Fibroblast of skin of back (primary cell): ENCODE measurements at regions not wholly inside any gene's neighbourhood (a gene's known extent, or its start where the extent isn't known, plus 50 kb on each side); places are given as distances from the start of the nearest gene placed in this dataset.

Experiments
- DNase-seq: peaks from one replicate; pipeline ENCODE4 v3.0.0-alpha.2; 2013

GRCh38 chr5:61837788-61838187 is 468.2 kb upstream of the KIF2A start:
- DNase-seq, result no peak

- peak; percentile 74 for DNase-seq
These were observed 465.6 kb upstream of the KIF2A start for GRCh38 chr5:61840361-61840760.

GRCh38 chr5:61842840-61843239 is 463.2 kb upstream of the KIF2A start:
- DNase-seq, result no peak

- DNase-seq, result no peak
These were observed 455.3 kb upstream of the KIF2A start for GRCh38 chr5:61850696-61851095.

GRCh38 chr5:61854531-61854930 is 451.5 kb upstream of the KIF2A start:
- DNase-seq, result no peak

GRCh38 chr5:61860978-61861377 is 445.0 kb upstream of the KIF2A start:
- no peak for DNase-seq

GRCh38 chr5:61866930-61867329 is 439.1 kb upstream of the KIF2A start:
- peak; percentile 59 for DNase-seq

GRCh38 chr5:61869333-61869732 is 436.7 kb upstream of the KIF2A start:
- no peak for DNase-seq

- DNase-seq, result no peak
These were observed 427.5 kb upstream of the KIF2A start for GRCh38 chr5:61878471-61878870.

GRCh38 chr5:61881821-61882487 is 424.1 kb upstream of the KIF2A start:
- peak; percentile 85 for DNase-seq

GRCh38 chr5:61882901-61883500 is 423.0 kb upstream of the KIF2A start:
- DNase-seq, result no peak

- DNase-seq, result no peak
These were observed 421.7 kb upstream of the KIF2A start for GRCh38 chr5:61884252-61884855.

- no peak for DNase-seq
These were observed 419.8 kb upstream of the KIF2A start for GRCh38 chr5:61886214-61886613.

GRCh38 chr5:61887271-61887670 is 418.7 kb upstream of the KIF2A start:
- no peak for DNase-seq

- no peak for DNase-seq
These were observed 412.0 kb upstream of the KIF2A start for GRCh38 chr5:61894046-61894445.

GRCh38 chr5:61896811-61897210 is 409.2 kb upstream of the KIF2A start:
- DNase-seq, result no peak

GRCh38 chr5:61897251-61897650 is 408.8 kb upstream of the KIF2A start:
- DNase-seq, result no peak

- no peak for DNase-seq
These were observed 404.0 kb upstream of the KIF2A start for GRCh38 chr5:61901997-61902396.

- no peak for DNase-seq
These were observed 401.3 kb upstream of the KIF2A start for GRCh38 chr5:61904730-61905129.

GRCh38 chr5:61905613-61906012 is 400.4 kb upstream of the KIF2A start:
- no peak for DNase-seq

GRCh38 chr5:61906820-61907219 is 399.2 kb upstream of the KIF2A start:
- no peak for DNase-seq

GRCh38 chr5:61907995-61908394 is 398.0 kb upstream of the KIF2A start:
- no peak for DNase-seq

- DNase-seq, result peak; percentile 5
These were observed 395.2 kb upstream of the KIF2A start for GRCh38 chr5:61910771-61911170.

- no peak for DNase-seq
These were observed 393.4 kb upstream of the KIF2A start for GRCh38 chr5:61912559-61912958.
